C4-2B (cell line): ENCODE measurements at regions not wholly inside any gene's neighbourhood (a gene's known extent, or its start where the extent isn't known, plus 50 kb on each side); places are given as distances from the start of the nearest gene placed in this dataset.

Experiments
- ZFX ChIP-seq: fragments of 450-650 bp; IDR thresholded peaks from 2 replicates; pipeline ENCODE4 v1.6.1; 2017
- TF ChIP-seq, protein P1 (sequence below): fragments of 450-650 bp; conservative IDR thresholded peaks from 2 replicates; pipeline ENCODE4 v1.5.1; 2017; ENCODE audit warnings: mild to moderate bottlenecking

DNA sequence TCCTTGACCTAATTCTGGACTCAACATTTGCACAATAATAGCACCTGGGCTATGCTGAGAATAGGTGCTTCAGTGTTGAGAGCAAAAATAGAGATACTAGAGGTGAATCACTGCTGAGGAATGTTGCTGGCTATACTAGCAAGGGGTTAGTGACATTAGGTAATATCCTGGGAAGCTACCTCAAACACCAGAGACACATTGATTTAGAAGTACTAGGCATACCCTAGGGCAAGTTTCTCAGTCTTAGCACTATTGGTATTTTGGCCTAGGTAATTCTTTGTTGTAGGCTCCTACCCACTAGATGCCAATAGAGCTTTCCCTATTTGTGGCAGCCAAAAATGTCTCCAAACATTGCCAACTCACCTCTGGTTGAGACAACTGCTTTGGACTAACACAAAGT is 484.0 kb upstream of the MBL2 start:
- TF ChIP-seq, protein P1, sequence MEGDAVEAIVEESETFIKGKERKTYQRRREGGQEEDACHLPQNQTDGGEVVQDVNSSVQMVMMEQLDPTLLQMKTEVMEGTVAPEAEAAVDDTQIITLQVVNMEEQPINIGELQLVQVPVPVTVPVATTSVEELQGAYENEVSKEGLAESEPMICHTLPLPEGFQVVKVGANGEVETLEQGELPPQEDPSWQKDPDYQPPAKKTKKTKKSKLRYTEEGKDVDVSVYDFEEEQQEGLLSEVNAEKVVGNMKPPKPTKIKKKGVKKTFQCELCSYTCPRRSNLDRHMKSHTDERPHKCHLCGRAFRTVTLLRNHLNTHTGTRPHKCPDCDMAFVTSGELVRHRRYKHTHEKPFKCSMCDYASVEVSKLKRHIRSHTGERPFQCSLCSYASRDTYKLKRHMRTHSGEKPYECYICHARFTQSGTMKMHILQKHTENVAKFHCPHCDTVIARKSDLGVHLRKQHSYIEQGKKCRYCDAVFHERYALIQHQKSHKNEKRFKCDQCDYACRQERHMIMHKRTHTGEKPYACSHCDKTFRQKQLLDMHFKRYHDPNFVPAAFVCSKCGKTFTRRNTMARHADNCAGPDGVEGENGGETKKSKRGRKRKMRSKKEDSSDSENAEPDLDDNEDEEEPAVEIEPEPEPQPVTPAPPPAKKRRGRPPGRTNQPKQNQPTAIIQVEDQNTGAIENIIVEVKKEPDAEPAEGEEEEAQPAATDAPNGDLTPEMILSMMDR: no peak
- no peak for TF ChIP-seq ZFX
